Subcutaneous abdominal adipose tissue (tissue), 5 donors: ENCODE measurements at regions not wholly inside any gene's neighbourhood (a gene's known extent, or its start where the extent isn't known, plus 50 kb on each side); places are given as distances from the start of the nearest gene placed in this dataset.

Experiments used
- H3K27ac ChIP-seq: one replicate; pipeline ENCODE4 v1.7.0; 2013; ENCODE audit warnings: low read depth, mild to moderate bottlenecking, inconsistent platforms, low read length, moderate library complexity
- H3K27me3 ChIP-seq, 5 donors: one replicate each; pipeline ENCODE4 v1.7.0; 2013; ENCODE audit warnings: low read length in 5 of 5, inconsistent platforms in 1 of 5; ENCODE audit not compliant: control insufficient read depth in 5 of 5, insufficient read depth in 4 of 5
- H3K36me3 ChIP-seq, 5 donors: one replicate each; pipeline ENCODE4 v1.7.0; 2013; ENCODE audit warnings: low read length in 5 of 5; ENCODE audit not compliant: control insufficient read depth in 5 of 5, insufficient read depth in 5 of 5
- H3K4me1 ChIP-seq, 5 donors: one replicate each; pipeline ENCODE4 v1.7.0; 2013; ENCODE audit warnings: low read length in 5 of 5, mild to moderate bottlenecking in 3 of 5, moderate library complexity in 1 of 5; ENCODE audit not compliant: control insufficient read depth in 5 of 5, insufficient read depth in 5 of 5
- H3K4me3 ChIP-seq, 5 donors: one replicate each; pipeline ENCODE4 v1.7.0; 2013; ENCODE audit warnings: low read length in 5 of 5, low read depth in 1 of 5
- H3K9ac ChIP-seq, 5 donors: one replicate each; pipeline ENCODE4 v1.7.0; 2013; ENCODE audit warnings: low read length in 5 of 5, mild to moderate bottlenecking in 4 of 5, moderate library complexity in 3 of 5
- H3K9me3 ChIP-seq, 5 donors: one replicate each; pipeline ENCODE4 v1.7.0; 2013; ENCODE audit warnings: low read length in 5 of 5; ENCODE audit not compliant: control insufficient read depth in 5 of 5
- donor health status: healthy.
- donor health status: healthy.
- donor health status: healthy.
- donor health status: healthy.
- donor health status: healthy.

DNA sequence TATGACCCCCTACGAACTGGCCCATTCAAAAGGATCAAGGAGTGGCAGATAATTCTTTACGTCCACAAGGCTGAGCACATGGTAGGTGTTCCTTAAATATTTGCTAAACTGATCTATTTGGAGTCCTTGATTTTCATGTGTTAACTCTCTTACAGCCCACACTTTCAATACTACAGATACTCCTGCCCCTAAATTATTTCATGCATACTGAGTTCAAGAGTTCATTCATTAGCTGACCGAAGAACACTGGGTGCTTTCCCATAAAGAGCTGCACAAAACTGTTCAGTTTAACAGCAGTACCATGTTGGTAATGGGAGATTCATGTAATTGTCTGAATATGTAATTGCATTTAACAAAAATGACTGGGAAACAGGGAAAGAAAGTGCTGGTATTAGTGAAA lies 170.5 kb upstream of the ADO start:
- Histone ChIP-seq H3K27me3 (no peaks in the 10 kb centered on the region), H3K4me1 (peaks cover 0 to 26% (median 16%) of the 10 kb centered on the region in 5 donors), H3K9ac (no peak overlapping the region), H3K36me3 (no peaks in the 10 kb centered on the region), H3K9me3 (no peaks in the 10 kb centered on the region), H3K4me3 (no peak overlapping the region), H3K27ac (no peak overlapping the region)

DNA sequence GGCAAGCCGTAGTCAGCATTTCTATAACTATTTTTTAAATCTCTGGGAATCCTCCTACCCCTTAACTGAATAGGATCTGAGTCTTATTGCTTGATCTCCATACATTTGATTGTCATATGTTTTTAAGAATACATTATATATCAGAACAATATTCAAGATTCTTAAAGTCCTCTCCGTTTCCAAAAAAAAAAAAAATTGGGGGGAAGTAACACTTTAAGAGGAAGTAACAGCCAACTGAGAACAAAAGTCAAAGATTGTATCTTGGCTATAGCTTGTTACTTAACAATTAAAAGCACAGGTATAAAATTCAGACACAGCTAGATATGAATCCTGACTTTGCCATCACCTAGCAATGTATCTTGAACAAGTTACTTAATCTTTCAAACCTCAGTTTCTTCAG lies 169.9 kb upstream of the ADO start:
- no peaks in the 10 kb centered on the region for H3K36me3 ChIP-seq
- H3K27me3 ChIP-seq: no peaks in the 10 kb centered on the region
- no peaks in the 10 kb centered on the region for H3K9me3 ChIP-seq
- H3K27ac ChIP-seq: no peak overlapping the region
- H3K4me3 ChIP-seq: no peak overlapping the region
- H3K9ac ChIP-seq: no peak overlapping the region
- peaks cover 0 to 30% (median 16%) of the 10 kb centered on the region in 5 donors for H3K4me1 ChIP-seq

DNA sequence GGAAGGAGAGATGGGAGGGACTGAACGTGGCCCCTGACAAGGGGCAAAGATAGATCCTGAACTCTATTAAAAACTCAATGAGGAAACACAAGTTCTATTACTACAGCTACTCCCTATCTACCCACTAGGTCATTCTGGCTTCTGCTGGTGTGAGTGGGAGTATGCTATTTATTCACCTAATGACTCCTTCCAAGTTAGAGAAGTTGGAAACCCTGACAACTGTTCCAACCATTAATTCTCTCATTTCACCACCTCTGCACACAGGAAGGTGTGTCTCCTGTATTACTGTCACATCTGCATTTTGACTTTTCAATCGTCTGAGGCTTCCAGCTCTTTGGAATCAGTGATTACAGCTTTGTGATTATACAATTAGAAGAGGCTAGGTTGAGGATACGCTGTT lies 169.4 kb upstream of the ADO start:
- Histone ChIP-seq H3K4me3 (no peak overlapping the region), H3K27ac (no peak overlapping the region), H3K27me3 (no peaks in the 10 kb centered on the region), H3K9ac (no peak overlapping the region), H3K9me3 (no peaks in the 10 kb centered on the region), H3K4me1 (peaks cover 0 to 31% (median 16%) of the 10 kb centered on the region in 5 donors), H3K36me3 (no peaks in the 10 kb centered on the region)

DNA sequence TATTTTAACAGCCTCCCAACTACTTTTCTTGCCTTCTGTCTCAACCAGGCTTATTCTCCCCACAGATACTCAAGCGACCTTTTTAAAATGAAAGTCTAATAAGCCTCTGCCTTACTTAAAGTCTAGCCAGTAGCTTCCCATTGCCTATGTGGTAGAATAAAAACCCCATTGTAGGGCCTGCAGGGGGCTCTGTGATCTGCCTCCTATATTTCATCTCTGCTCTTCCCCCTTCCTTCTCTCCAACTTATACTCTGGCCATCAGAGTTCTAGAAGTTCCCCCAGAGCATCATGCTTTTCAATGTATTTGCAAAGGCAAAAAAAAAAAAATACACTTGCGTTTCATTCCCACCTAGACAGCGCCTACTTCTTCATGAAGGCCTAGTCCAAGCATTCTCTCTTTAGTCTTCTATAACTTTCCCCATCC lies 167.7 kb upstream of the ADO start:
- Histone ChIP-seq H3K27ac (no peak overlapping the region), H3K4me3 (peak overlapping the region in 4 of 5 donors; percentile 17 to 52 (median 35)), H3K4me1 (peaks cover 0 to 31% (median 16%) of the 10 kb centered on the region in 5 donors), H3K9me3 (no peaks in the 10 kb centered on the region), H3K9ac (no peak overlapping the region), H3K36me3 (no peaks in the 10 kb centered on the region), H3K27me3 (no peaks in the 10 kb centered on the region)

DNA sequence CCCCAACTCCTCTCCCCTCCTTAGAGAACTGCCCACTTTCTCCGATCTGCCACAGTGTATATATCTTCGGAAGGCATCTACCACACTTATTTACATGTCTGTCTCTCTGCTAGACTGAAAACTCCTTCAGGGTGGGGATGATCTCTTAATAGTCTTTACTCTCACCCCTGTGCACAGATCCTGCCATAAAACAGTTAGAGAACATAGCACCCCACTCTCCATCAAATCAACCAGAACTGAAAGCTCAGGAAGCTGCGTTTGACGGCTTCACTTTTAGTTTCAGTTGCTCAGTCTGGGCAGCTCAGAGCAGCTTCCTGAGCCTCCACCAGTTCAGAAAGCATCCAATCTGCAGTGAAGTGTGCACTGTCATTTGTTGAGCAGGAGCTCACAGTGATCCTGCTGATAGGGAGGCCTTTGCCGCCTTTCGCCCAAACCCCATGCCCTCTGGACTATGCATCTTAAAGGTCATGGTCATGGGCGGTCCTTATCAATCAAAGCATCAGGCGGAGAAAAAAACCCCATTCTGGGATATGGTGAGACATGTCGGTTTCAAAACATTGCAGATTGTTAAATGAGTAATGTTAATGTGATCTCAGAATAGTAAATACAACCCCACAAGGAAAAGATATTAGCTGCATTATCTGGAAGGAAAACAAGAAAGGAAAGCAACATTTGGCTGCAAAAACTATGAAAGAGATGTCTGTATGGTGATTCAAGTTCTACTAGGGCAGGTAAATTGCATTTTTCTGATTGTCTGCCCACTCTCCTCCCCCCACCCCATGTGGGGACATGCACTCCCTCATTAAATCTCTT lies 167.1 kb upstream of the ADO start:
- H3K36me3 ChIP-seq: no peaks in the 10 kb centered on the region
- no peak overlapping the region for H3K9ac ChIP-seq
- H3K4me3 ChIP-seq: peak overlapping the region in 4 of 5 donors; percentile 17 to 52 (median 35)
- H3K4me1 ChIP-seq: peaks cover 0 to 27% (median 16%) of the 10 kb centered on the region in 5 donors
- no peaks in the 10 kb centered on the region for H3K27me3 ChIP-seq
- no peaks in the 10 kb centered on the region for H3K9me3 ChIP-seq
- peak overlapping the region; percentile 6 for H3K27ac ChIP-seq

DNA sequence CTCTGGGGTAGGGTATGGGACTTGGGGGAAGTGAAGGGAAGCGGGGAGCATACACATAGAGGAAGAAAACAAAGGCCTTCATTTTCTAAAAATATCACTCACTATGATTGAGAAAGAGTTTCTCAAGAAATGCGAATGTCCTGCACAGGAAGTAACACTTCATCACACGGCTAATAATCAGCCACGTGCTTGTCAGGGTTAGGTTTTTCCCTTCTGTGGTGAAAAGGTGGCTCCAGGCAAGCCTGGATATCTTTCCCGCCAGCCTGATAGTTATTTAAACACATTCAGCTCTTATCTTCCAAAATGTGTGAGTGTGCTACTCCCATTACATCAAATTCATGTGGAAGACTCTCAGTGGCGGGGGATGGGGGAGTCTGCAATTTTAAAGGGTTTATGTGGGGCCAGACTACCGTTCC lies 166.4 kb upstream of the ADO start:
- Histone ChIP-seq H3K27me3 (no peaks in the 10 kb centered on the region), H3K36me3 (no peaks in the 10 kb centered on the region), H3K9ac (no peak overlapping the region), H3K27ac (peak overlapping the region; percentile 6), H3K9me3 (no peaks in the 10 kb centered on the region), H3K4me1 (peaks cover 0 to 24% (median 13%) of the 10 kb centered on the region in 5 donors), H3K4me3 (no peak overlapping the region)

DNA sequence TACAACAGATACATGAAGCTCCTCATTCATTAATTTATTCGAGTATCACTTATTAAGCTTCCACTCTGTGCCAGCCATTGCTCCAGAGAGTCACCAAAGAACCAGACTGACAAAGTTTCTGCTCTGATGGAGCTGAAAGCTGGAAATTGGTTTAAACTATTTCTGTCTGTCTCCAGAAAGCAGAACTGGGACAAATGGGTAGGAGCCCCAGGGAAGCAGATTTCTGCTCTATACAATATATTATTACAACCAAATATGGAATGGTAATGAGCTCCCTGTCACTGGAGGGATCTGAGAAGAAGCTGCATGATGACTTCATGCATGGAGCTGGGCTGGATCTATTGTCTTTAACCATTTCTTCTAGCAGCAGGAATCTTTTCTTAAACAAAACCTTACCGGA lies 165.4 kb upstream of the ADO start:
- Histone ChIP-seq H3K9me3 (no peaks in the 10 kb centered on the region), H3K36me3 (no peaks in the 10 kb centered on the region), H3K27me3 (no peaks in the 10 kb centered on the region), H3K9ac (no peak overlapping the region), H3K27ac (no peak overlapping the region), H3K4me1 (peaks cover 0 to 24% (median 13%) of the 10 kb centered on the region in 5 donors), H3K4me3 (no peak overlapping the region)

DNA sequence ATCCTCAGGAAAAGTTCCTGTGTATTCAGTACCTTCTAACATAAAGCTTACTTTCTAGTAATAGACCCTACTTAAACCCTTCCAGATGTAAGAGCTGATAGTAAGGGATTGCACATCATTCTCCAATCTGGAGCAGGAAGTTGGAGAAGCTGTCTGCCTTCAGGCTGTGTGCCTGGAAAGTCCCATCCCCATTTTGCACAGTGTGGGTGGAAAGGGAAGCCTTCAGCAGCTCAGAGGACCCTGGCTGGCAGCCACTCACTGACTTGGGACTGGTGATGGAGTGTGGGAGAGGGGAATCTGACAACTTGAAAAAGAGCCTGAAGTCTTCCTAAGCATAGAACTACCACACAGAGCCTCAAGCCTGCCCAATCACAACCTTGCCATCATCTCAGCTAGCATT lies 164.1 kb upstream of the ADO start:
- Histone ChIP-seq H3K9me3 (no peaks in the 10 kb centered on the region), H3K27me3 (no peaks in the 10 kb centered on the region), H3K27ac (no peak overlapping the region), H3K4me1 (peaks cover 0 to 21% (median 13%) of the 10 kb centered on the region in 5 donors), H3K9ac (no peak overlapping the region), H3K4me3 (no peak overlapping the region), H3K36me3 (no peaks in the 10 kb centered on the region)

DNA sequence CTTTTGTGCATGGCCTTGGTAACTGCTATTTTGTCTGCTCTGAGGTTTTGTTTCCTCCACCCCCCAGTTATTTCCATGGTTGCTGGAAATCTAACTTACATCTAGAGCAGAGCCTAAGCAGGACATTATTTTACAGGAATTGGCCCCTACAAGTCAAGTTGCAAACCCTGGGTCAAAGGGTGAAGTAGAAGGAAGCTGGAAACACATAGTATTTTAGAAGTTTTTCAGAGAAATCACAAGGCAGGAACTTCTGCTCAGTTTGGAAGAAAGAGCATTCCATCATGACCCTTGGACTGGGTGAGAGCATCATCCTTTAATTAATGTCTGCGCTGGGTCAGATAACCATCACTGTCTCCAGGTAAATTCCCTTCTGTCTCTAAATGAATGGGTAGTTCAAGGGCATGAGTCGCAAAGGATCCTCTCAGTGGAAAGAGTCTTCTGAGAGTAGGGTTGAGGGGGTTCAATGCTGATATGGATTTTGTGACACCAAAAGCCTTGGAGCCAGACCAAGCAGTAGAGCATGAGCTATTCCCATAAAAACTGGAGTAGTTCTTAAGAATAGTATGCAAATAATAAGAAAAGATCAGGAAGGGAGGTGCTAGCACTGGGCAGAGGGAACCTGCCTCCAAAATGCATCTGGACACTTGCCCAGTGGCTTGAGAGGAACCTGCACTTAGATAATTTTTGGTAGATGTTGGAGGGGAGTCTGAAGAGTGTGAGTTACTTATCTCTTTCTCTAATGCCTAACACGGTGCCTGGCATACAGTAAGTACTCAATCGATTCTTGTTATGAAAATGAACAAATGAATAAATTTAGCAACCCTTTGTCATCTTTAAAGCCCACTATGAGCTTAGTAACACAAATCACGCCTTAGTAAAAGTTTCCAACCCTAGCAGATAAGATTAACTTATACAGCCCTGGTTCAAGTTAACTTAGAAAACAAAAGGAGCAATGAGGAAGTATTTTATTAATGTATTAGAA lies 160.6 kb upstream of the ADO start:
- H3K27ac ChIP-seq: no peak overlapping the region
- peaks cover 0 to 6% (median 0%) of the 10 kb centered on the region in 5 donors for H3K4me1 ChIP-seq
- no peak overlapping the region for H3K9ac ChIP-seq
- H3K9me3 ChIP-seq: no peaks in the 10 kb centered on the region
- H3K36me3 ChIP-seq: no peaks in the 10 kb centered on the region
- no peak overlapping the region for H3K4me3 ChIP-seq
- H3K27me3 ChIP-seq: no peaks in the 10 kb centered on the region
